Rectal smooth muscle tissue (tissue), 1 donor: ENCODE measurements at regions not wholly inside any gene's neighbourhood (a gene's known extent, or its start where the extent isn't known, plus 50 kb on each side); places are given as distances from the start of the nearest gene placed in this dataset.

ENCODE experiments used
- H3K27ac ChIP-seq: one replicate; pipeline ENCODE4 v1.7.0; 2013; ENCODE audit warnings: low read depth, low read length, inconsistent platforms
- H3K27me3 ChIP-seq: one replicate; pipeline ENCODE4 v1.7.0; 2013; ENCODE audit warnings: low read length; ENCODE audit not compliant: control insufficient read depth, insufficient read depth
- H3K36me3 ChIP-seq: one replicate; pipeline ENCODE4 v1.7.0; 2013; ENCODE audit warnings: low read length; ENCODE audit not compliant: control insufficient read depth, insufficient read depth
- H3K4me1 ChIP-seq: one replicate; pipeline ENCODE4 v1.7.0; 2013; ENCODE audit warnings: low read length; ENCODE audit not compliant: control insufficient read depth, insufficient read depth
- H3K4me3 ChIP-seq: one replicate; pipeline ENCODE4 v1.7.0; 2013; ENCODE audit warnings: low read length
- H3K9ac ChIP-seq: one replicate; pipeline ENCODE4 v1.7.0; 2013; ENCODE audit warnings: low read length

- no peaks in the 10 kb centered on the region for H3K4me1 ChIP-seq
- H3K36me3 ChIP-seq, result no peaks in the 10 kb centered on the region
- H3K27me3 ChIP-seq, result no peaks in the 10 kb centered on the region
- H3K27ac ChIP-seq, result no peak overlapping the region
- no peak overlapping the region for H3K9ac ChIP-seq
- no peak overlapping the region for H3K4me3 ChIP-seq
Measured at GRCh38 chrX:40209951-40210617, 112.3 kb upstream of the BCOR start.

DNA sequence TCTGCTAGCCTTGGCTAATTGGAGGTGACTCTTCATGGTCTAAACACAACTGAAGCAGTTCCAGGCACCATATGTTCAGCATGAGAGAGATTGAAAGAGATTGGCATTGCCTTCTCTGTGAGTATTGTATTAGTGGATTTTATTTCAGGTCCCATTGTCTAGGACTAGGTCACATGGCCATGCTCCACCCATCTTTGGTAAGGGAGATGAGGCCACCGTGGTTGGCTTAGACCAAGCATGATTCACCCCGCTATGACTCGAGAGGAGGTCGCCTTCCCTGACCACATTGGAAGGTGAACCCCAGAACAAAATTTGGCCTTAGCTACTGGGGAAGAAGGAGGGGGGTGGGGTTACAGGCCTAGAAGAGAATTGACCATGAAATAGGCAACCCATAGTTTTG, 109.9 kb upstream of the BCOR start:
- Histone ChIP-seq H3K27me3 (no peaks in the 10 kb centered on the region), H3K9ac (no peak overlapping the region), H3K36me3 (no peaks in the 10 kb centered on the region), H3K27ac (no peak overlapping the region), H3K4me1 (no peaks in the 10 kb centered on the region), H3K4me3 (no peak overlapping the region)

DNA sequence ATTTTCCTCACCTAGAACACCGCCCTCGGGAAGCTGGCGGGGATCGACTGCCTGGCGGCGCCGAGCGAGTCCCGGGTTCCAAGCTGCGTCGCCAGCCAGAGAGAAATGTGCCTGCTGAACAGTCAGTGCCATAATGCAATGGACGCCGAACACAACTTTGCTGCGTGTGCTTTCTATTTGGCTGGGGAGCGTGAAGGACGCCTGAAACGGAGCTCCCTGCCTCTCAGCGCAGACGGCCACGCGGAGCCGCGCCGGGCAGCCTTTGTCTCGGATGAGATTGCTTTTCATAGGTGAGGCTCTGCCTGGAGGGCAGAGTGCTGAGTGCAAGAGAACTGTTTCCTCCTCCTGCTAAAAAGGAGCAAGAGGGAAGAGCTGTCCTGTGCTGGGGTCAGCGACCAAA, 107.7 kb upstream of the BCOR start:
- no peak overlapping the region for H3K27ac ChIP-seq
- no peak overlapping the region for H3K4me3 ChIP-seq
- H3K27me3 ChIP-seq, result no peaks in the 10 kb centered on the region
- H3K4me1 ChIP-seq, result no peaks in the 10 kb centered on the region
- no peak overlapping the region for H3K9ac ChIP-seq
- no peaks in the 10 kb centered on the region for H3K36me3 ChIP-seq

DNA sequence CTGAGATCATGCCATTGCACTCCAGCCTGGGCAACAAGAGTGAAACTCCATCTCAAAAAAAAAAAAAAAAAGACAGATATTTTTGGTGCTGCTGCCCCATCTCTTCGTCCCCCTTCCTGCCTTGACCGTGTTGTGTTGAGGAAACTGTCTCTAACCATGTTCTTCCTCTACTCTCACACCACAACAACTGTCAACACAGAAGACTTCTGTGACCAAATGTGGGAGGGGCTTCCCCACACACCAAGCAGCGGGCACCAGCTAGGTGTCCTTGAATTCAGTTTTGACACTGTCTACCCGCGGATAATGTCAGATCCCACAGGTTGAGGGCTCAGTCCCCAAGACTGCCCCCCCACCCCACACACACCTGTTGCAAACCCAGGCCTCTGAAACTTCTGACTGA, 104.7 kb upstream of the BCOR start:
- H3K27me3 ChIP-seq, result no peaks in the 10 kb centered on the region
- no peak overlapping the region for H3K9ac ChIP-seq
- no peak overlapping the region for H3K27ac ChIP-seq
- H3K4me3 ChIP-seq, result no peak overlapping the region
- no peaks in the 10 kb centered on the region for H3K36me3 ChIP-seq
- no peaks in the 10 kb centered on the region for H3K4me1 ChIP-seq

- H3K9ac ChIP-seq, result no peak overlapping the region
- H3K4me1 ChIP-seq, result no peaks in the 10 kb centered on the region
- H3K4me3 ChIP-seq, result no peak overlapping the region
- H3K27ac ChIP-seq, result no peak overlapping the region
- H3K27me3 ChIP-seq, result no peaks in the 10 kb centered on the region
- H3K36me3 ChIP-seq, result no peaks in the 10 kb centered on the region
Measured at GRCh38 chrX:40201329-40201885, 103.6 kb upstream of the BCOR start.

DNA sequence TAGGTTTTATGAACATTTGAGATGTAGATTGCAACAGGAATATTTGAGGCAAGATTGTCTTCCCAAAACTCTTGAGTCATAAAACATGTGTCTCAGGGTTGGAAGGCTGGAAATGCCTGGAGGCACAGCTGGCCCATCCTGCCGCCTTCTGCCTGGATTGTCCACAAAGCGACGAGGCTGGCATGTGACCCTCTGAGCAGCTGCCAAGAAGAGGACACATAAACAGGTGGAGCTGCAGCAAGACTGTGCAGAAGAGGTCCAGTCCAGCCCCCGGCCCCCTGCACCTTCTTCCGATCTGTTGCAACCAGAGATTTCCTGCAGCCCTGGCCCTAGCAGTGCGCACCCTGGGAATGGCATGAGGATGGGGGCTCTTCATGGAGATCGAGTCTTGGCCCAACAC, 101.9 kb upstream of the BCOR start:
- H3K4me3 ChIP-seq, result no peak overlapping the region
- no peak overlapping the region for H3K9ac ChIP-seq
- no peaks in the 10 kb centered on the region for H3K36me3 ChIP-seq
- H3K27me3 ChIP-seq, result no peaks in the 10 kb centered on the region
- no peaks in the 10 kb centered on the region for H3K4me1 ChIP-seq
- H3K27ac ChIP-seq, result no peak overlapping the region

DNA sequence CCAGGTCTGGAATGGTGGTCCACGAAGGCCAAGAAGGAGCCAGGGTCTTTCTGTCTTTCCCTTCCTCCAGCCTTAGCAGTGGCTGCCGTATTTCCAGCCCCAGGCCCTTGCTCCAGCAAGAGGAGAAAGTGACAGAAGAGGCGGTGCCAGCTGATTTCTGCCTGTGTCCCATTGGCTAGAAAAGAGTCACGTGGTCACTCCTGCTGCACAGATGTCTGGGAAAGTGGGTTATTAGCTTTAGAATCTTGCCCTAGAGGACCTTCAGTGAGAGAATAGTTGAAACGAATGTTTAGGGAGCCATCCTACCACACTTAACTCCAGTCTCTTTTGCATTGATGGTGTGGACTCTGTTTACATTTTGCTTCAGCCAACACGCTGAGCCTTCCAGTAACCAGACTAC, 99.3 kb upstream of the BCOR start:
- no peak overlapping the region for H3K27ac ChIP-seq
- H3K4me3 ChIP-seq, result no peak overlapping the region
- no peaks in the 10 kb centered on the region for H3K27me3 ChIP-seq
- no peaks in the 10 kb centered on the region for H3K4me1 ChIP-seq
- no peak overlapping the region for H3K9ac ChIP-seq
- H3K36me3 ChIP-seq, result no peaks in the 10 kb centered on the region

DNA sequence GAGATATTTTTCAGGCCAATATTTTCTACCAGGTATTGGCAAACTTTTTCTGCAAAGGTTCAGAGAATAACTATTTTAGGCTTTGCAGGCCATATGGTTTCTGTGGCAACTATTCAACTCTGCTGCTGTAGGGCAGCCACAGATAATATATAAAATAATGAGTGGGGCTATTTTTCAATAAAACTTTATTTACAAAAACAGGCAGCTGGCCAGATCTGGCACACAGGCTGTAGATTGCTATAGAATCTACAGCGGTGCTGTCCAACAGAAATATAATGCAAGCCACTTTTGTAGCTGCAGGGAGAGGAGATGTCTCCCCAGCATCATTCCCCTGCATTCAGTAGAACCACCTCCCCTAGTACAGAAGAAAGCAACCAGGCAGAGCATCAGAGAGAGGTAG, 97.6 kb upstream of the BCOR start:
- Histone ChIP-seq H3K27me3 (no peaks in the 10 kb centered on the region), H3K4me1 (no peaks in the 10 kb centered on the region), H3K36me3 (no peaks in the 10 kb centered on the region), H3K4me3 (no peak overlapping the region), H3K27ac (no peak overlapping the region), H3K9ac (no peak overlapping the region)

- H3K36me3 ChIP-seq, result no peaks in the 10 kb centered on the region
- no peak overlapping the region for H3K9ac ChIP-seq
- H3K4me1 ChIP-seq, result no peaks in the 10 kb centered on the region
- H3K4me3 ChIP-seq, result no peak overlapping the region
- no peak overlapping the region for H3K27ac ChIP-seq
- H3K27me3 ChIP-seq, result no peaks in the 10 kb centered on the region
Measured at GRCh38 chrX:40192196-40192595, 94.4 kb upstream of the BCOR start.

DNA sequence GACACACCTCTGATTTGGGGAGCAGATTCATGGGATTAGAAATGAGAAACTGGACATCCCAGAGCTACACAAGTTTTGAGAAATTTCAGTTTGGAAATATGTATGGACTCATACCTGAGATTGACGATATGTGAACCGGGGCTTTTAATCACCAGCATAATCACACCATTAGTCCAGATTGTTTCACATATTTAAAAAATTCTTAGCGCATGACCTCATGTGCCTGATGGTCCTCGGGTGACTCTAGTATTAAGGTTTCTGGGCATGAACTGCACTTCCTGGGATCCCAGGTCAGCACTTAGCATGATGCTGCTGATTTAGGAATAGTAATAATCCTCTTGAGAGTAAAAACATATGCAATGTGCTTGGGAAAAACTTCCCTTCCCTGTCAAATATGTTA, 91.9 kb upstream of the BCOR start:
- H3K27ac ChIP-seq, result no peak overlapping the region
- H3K27me3 ChIP-seq, result no peaks in the 10 kb centered on the region
- no peak overlapping the region for H3K4me3 ChIP-seq
- H3K36me3 ChIP-seq, result no peaks in the 10 kb centered on the region
- H3K4me1 ChIP-seq, result no peaks in the 10 kb centered on the region
- H3K9ac ChIP-seq, result no peak overlapping the region

DNA sequence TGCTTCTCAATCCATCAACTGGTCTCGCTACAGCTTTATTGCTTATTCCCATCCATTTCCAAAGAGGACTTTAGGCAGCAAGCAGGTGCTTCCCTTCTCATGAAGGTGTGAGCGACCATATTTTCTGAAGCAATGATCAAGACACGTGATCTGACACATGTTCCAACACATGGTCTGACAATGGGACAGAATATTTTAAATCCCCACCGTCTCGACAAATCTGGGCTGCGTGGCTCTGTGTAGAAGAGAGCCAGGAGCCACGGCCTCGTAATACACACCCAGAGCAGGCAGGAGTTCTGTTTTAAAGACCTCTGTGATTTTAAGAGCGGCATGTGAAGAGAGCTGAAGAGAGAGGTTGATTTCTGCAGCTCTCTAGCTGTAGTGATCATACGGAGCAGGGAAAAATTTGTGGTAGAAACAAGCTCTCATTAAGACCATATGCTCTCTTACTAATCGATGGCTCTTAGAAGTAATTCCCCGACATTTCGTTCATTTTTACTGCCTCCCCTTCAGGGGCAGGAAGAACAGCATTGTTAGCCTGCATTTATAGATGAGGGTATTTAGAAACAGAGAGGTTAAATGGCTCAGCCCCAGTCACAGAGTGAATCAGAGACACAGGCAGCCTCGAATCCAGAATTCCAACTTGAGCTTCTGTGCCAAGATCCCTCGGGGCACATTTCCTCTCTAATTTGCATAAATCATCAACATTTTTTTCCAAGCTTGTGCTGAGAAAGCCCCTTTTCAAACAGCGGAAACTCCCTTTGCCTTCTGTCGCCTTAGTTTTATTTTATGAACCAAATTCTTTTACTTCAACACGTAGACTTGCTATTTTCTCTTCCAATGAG, 91.0 kb upstream of the BCOR start:
- Histone ChIP-seq H3K27ac (no peak overlapping the region), H3K4me3 (no peak overlapping the region), H3K4me1 (no peaks in the 10 kb centered on the region), H3K36me3 (no peaks in the 10 kb centered on the region), H3K27me3 (no peaks in the 10 kb centered on the region), H3K9ac (no peak overlapping the region)

GRCh38 chrX:40184968-40185367, 87.2 kb upstream of the BCOR start:
- H3K9ac ChIP-seq, result no peak overlapping the region
- H3K27me3 ChIP-seq, result no peaks in the 10 kb centered on the region
- H3K27ac ChIP-seq, result no peak overlapping the region
- no peaks in the 10 kb centered on the region for H3K36me3 ChIP-seq
- no peaks in the 10 kb centered on the region for H3K4me1 ChIP-seq
- H3K4me3 ChIP-seq, result no peak overlapping the region

DNA sequence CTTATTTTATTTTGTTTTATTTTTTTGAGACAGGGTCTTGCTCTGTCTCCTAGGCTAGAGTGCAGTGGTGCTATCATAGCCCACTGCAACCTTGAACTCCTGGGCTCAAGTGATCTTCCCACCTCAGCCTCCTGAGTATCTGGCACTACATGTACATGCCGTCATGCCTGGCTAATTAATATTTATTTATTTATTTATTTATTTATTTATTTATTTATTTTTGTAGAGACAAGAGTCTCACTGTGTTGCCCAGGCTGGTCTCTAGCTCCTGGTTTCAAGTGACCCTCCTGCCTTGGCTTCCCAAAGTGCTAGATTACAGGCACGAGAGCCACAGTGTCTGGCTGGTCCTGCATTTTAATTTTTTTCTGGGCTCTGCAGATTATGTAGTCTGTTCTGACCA, 84.9 kb upstream of the BCOR start:
- no peaks in the 10 kb centered on the region for H3K4me1 ChIP-seq
- H3K27ac ChIP-seq, result no peak overlapping the region
- no peak overlapping the region for H3K9ac ChIP-seq
- H3K4me3 ChIP-seq, result no peak overlapping the region
- no peaks in the 10 kb centered on the region for H3K27me3 ChIP-seq
- no peaks in the 10 kb centered on the region for H3K36me3 ChIP-seq
